GM19239 (cell line): ENCODE measurements at regions not wholly inside any gene's neighbourhood (a gene's known extent, or its start where the extent isn't known, plus 50 kb on each side); places are given as distances from the start of the nearest gene placed in this dataset.
A peak's percentile ranks its signal among the peaks of the same experiment; 100 is the strongest.
"Not testable (repeated sequence)": the region's sequence is repeated elsewhere in the genome, so short reads cannot be mapped to it uniquely, and the experiment has no call there.

ENCODE experiments used
- DNase-seq: peaks from one replicate; pipeline ENCODE4 v3.0.0; 2011; ENCODE audit warnings: low spot score; ENCODE audit not compliant: insufficient read length
- FAIRE-seq: peaks from 2 replicates; lab custom pipeline; 2011; peaks lifted over from hg19 to GRCh38; lab: Jason Lieb, UNC

GRCh38 chr9:20242510-20243189 is 379.6 kb downstream of the MLLT3 start:
- peak; percentile 49 for DNase-seq
- FAIRE-seq: peak; percentile 99

- DNase-seq: no peak
- no peak for FAIRE-seq
Observed at GRCh38 chr9:20240498-20240897, 381.8 kb downstream of the MLLT3 start.

- FAIRE-seq (no peak), DNase-seq (no peak)
Observed at GRCh38 chr9:20238921-20239320, 383.4 kb downstream of the MLLT3 start.

GRCh38 chr9:20237686-20238085 is 384.6 kb downstream of the MLLT3 start:
- no peak for DNase-seq
- FAIRE-seq: no peak

- DNase-seq (no peak), FAIRE-seq (no peak)
Observed at GRCh38 chr9:20236676-20237075, 385.6 kb downstream of the MLLT3 start.

DNA sequence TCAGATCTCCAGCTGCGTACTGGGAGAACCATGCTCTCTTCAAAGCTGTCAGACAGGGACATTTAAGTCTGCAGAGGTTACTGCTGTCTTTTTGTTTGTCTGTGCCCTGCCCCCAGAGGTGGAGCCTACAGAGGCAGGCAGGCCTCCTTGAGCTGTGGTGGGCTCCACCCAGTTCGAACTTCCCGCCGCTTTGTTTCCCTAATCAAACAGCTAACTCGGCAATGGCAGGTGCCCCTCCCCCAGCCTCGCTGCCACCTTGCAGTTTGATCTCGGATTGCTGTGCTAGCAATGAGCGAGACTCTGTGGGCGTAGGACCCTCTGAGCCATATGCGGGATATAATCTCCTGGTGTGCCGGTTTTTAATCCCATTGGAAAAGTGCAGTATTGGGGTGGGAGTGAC is 387.1 kb downstream of the MLLT3 start:
- not testable (repeated sequence) for DNase-seq, FAIRE-seq

DNA sequence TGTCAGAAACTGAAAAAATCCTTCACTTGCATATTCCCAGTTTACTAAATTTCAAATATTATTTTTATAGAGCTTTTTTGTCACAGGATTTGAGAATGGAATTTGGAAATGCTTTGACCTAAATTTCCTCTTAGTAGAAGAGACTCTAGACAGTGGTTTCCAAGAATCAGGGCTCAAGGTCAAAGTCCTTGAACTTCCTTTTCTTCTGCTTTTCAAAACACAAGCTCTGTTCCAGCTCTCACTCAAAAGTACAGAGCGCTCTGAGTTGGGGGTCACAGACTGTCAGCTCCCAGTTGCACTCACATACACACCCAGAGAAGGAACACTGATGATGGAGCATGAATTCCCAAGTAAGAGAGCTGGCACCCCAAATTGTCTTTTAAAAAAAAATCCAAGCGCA is 394.2 kb downstream of the MLLT3 start:
- FAIRE-seq: no peak
- no peak for DNase-seq

DNA sequence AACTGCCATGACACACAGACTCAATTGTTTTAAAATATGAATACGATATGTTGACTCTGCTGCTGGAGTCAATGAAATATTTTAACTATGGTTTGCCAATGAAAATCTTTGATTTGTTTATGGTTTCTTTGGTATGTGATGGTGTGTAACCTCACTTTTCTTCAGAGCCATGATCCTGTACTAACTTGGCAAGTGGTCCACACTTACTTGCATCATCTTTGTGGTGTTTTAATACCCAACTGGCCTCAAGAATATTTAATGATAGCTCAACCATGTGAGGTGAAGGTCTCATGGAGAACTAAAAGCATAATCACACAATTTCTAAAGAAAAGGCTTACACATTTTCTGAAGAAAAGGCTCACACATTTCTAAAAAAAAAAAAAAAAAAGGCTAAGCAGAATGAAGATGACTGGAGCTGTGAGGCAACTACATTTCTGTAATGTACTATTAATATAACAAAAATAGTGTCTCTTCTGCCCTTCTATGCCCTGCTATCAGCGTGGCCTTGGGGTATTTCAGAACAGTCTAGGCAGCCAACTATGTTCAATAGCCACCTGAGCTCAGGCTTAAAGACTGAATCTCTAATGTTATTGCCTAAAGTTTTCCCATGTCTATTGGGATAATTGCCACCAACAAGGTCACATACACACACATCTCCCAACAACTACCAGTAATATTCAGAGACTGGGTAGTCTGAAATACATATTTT is 395.0 kb downstream of the MLLT3 start:
- FAIRE-seq (no peak), DNase-seq (no peak)

DNA sequence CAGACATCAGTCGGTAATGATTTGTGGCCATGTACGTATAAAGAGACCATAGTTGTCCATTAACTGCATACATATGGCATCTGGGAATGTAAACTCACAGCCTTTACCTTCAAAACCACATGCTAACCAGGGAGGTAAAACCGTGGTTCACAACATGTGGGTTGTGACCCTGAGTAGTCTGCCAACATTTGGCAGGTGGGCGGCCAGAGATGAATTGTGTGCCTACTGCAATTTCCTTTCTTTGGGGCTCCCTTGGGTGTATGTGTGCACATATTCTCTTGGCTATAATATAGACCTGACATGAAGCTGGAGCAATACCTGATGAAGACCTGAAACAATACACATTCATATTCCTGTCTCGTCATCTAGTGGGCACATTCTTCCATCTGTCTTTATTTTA is 396.0 kb downstream of the MLLT3 start:
- FAIRE-seq: no peak
- DNase-seq: no peak

- FAIRE-seq (no peak), DNase-seq (no peak)
Observed at GRCh38 chr9:20225826-20226225, 396.5 kb downstream of the MLLT3 start.

DNA sequence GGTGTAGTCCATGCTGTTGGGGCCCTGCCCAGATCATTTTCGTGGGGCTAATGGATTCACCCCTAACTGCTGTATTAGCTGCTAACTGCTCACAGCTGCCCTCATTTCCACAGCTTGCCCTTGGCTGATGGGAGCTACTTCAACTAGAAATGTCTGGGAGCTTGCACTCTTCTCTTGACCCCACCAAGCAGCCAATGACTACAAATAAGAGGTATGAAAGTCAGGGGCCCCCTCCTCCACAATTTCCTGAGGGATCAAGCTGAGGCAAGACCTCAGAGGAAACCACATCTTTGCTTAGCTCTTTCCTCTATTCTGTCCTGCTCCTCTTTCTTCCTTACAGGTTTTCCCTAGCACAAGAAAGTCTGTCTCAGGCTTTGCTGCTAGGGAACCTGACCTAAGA is 397.5 kb downstream of the MLLT3 start:
- FAIRE-seq (no peak), DNase-seq (no peak)

- FAIRE-seq: no peak
- DNase-seq: no peak
Observed at GRCh38 chr9:20220286-20220685, 402.0 kb downstream of the MLLT3 start.

- DNase-seq (no peak), FAIRE-seq (no peak)
Observed at GRCh38 chr9:20219437-20219836, 402.9 kb downstream of the MLLT3 start.

GRCh38 chr9:20217596-20217995 is 404.7 kb downstream of the MLLT3 start:
- no peak for FAIRE-seq
- no peak for DNase-seq

DNA sequence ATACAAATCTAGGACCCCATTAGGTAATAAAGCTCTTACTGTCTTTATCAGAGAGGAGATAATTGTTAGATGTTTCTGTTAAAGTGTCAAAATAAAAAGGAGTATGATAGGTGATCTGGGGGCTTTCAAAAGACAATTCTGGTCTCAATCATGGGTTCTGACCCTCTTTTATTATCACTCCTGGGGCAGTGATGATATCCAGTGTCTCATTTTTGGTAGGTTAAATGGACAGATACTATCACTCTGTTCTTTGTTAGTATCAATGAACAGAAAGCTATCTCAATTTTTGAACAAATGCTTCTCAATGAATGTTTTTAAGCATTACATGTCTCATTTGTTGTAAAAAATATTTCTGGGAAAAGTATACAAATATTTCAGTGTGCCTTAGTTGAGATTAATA is 405.9 kb downstream of the MLLT3 start:
- FAIRE-seq: no peak
- DNase-seq: no peak

DNA sequence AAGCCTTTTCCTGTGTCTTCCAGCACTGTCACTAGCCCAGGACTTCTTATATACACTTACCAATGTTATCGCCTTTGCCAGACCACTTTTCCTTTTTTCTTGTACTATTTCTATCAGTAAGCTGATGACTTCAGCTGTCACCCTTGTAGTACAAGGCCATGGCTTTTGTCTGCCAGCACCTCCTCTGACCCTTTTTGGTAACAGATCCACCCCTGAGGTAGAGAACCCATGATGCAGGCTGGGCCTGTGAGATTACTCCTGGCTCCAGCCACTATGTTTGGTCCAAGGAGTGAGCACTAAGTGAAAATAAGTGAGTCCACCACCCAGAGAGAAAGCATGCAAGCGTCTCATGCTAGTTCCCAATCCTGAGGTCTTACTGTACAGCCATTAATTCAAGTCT is 406.7 kb downstream of the MLLT3 start:
- FAIRE-seq (no peak), DNase-seq (no peak)

GRCh38 chr9:20212806-20213205 is 409.5 kb downstream of the MLLT3 start:
- DNase-seq (no peak), FAIRE-seq (no peak)

DNA sequence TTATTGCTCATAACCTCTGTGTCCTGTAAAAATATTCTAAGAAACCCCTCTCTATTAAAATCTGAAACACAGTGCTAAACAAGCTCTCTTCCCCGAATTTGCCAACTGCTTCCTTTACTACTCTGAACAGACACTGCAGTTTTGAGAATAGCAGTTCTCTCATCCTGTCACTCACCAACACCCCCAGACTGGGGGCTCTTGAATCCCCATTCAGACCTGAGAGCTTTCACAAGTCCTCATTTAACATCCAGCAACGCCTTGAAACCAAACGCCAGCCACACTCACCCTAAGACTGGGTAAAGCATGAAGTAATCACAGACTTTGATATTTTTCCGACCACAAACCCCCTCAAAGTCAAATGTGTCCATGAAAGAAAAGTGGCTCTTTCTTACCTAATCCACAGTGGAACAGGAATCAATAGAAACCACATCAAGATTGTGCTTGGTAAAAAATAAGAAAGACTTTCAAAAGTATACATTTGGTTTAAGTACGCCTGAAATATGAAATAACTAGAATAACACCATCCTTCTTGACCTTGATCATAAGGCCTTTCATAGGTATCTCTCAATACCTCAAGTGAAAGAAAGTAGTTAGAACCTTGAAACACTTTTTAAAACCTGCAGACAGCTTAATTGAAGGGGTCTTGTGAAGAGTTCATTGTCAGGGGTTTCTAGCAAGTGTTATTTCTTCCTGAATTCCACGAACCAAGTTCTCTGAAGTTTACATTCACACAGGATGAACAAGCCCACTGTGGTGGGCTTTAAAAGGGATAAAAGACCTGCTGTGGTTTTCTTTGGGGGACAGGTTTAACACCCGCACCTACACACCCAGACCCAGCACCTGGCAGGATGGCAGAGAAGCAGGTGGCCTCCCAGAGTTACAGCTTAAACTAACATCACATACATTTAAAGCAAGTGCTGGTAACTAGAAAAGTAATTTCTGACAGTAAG is 412.6 kb downstream of the MLLT3 start:
- FAIRE-seq: peak; percentile 55
- no peak for DNase-seq

GRCh38 chr9:20208961-20209371 is 413.3 kb downstream of the MLLT3 start:
- FAIRE-seq: no peak

DNA sequence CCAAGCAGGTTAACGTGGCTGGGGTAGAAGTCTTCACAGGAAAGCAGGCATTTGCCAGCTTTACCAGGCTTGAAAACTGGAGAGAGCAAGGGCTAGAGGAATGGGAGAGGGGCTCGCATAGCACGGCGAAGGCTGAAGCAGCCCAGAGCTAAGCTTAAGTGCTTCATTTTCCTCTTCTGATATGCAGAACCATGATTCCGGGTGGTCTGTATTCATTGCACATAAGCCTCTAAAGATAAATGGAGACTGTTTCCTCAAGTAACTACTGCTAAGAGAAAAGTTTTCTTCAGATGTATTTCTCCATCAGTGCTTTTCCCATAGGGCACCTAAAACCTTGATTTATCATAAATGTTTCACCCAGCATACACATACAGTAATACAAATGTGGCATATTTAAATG is 414.1 kb downstream of the MLLT3 start:
- DNase-seq: no peak
- FAIRE-seq: no peak

More at GRCh38 chr9:20208961-20209371, 413.3 kb downstream of the MLLT3 start:
- no peak for DNase-seq

GRCh38 chr9:20207176-20207575 is 415.1 kb downstream of the MLLT3 start:
- no peak for FAIRE-seq

More at GRCh38 chr9:20207176-20207575, 415.1 kb downstream of the MLLT3 start:
- no peak for DNase-seq
